A549 (cell line): ENCODE measurements at regions not wholly inside any gene's neighbourhood (a gene's known extent, or its start where the extent isn't known, plus 50 kb on each side); places are given as distances from the start of the nearest gene placed in this dataset.

ENCODE experiments used
- BHLHE40 ChIP-seq: IDR thresholded peaks from 2 replicates; pipeline ENCODE4 v1.6.1; 2012; ENCODE audit warnings: low read depth, low read length, inconsistent platforms
- CBX8 ChIP-seq: fragments of 200-600 bp; sonication (generic); IDR thresholded peaks from 2 replicates; pipeline ENCODE4 v1.6.1; 2016
- CHD2 ChIP-seq: fragments of 150-350 bp; IDR thresholded peaks from 2 replicates; pipeline ENCODE4 v1.6.1; 2014; ENCODE audit warnings: low read length; ENCODE audit not compliant: partially characterized antibody
- HOXB13 ChIP-seq: fragments of 250-450 bp; sonication (Bioruptor Pico); IDR thresholded peaks from 2 replicates; pipeline ENCODE4 v1.5.0; 2020; ENCODE audit warnings: low read depth, mild to moderate bottlenecking, moderate library complexity
- MAFK ChIP-seq: fragments of 450-650 bp; IDR thresholded peaks from 2 replicates; pipeline ENCODE4 v1.6.1; 2014; ENCODE audit not compliant: partially characterized antibody
- MAZ ChIP-seq: fragments of 150-350 bp; IDR thresholded peaks from 2 replicates; pipeline ENCODE4 v1.6.1; 2014; ENCODE audit warnings: antibody characterized with exemption, low read depth, low read length, borderline replicate concordance
- NR3C1 ChIP-seq: fragments of >200 bp; sonication (Bioruptor Twin); formaldehyde crosslinking; IDR thresholded peaks from 3 replicates; pipeline ENCODE4 v1.6.1; 2017
- POLR2A ChIP-seq: IDR thresholded peaks from 2 replicates; pipeline ENCODE4 v1.6.1; 2012; ENCODE audit warnings: mild to moderate bottlenecking, low read length
- POLR2AphosphoS2 ChIP-seq: conservative IDR thresholded peaks from 2 replicates; pipeline ENCODE4 v1.6.1; 2012; ENCODE audit warnings: low read length, improper control_type of control experiment, inconsistent platforms
- SREBF2 ChIP-seq: fragments of 450-650 bp; IDR thresholded peaks from 2 replicates; pipeline ENCODE4 v1.6.1; 2014; ENCODE audit warnings: mild to moderate bottlenecking, moderate library complexity
- ZNF302 ChIP-seq: fragments of 250-450 bp; sonication (Bioruptor Pico); IDR thresholded peaks from 2 replicates; pipeline ENCODE4 v1.9.0; 2021; ENCODE audit warnings: inconsistent platforms, mild to moderate bottlenecking, moderate library complexity
- TF ChIP-seq, protein P1 (sequence below): fragments of >200 bp; sonication (Bioruptor Twin); formaldehyde crosslinking; IDR thresholded peaks from 3 replicates; pipeline ENCODE4 v1.5.1; 2016
- TF ChIP-seq, protein P2 (sequence below): fragments of 150-350 bp; IDR thresholded peaks from 2 replicates; pipeline ENCODE4 v1.6.1; 2014; ENCODE audit warnings: low read depth, mild to moderate bottlenecking, low read length
- TF ChIP-seq, protein P3 (sequence below): IDR thresholded peaks from 2 replicates; pipeline ENCODE4 v1.6.1; 2012

DNA sequence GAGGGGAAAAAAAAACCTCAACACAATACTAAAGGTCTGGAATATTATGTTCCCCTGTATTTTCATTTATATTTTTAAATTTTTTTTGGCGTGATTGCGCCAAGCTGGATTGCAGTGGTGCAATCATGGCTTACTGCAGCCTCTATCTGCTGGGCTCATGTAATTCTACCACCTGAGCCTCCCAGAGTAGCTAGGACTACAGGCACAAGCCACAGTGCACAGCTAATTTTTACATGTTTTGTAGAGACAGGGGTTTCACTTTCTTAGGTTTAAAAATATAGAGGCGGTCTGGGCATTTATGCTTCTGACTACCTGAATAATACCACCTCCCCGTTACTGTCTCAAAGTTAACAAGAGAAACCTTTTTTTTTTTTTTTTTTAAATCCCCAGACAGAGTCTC, 51.1 kb upstream of the MAP4 start:
- TF ChIP-seq, protein P1, sequence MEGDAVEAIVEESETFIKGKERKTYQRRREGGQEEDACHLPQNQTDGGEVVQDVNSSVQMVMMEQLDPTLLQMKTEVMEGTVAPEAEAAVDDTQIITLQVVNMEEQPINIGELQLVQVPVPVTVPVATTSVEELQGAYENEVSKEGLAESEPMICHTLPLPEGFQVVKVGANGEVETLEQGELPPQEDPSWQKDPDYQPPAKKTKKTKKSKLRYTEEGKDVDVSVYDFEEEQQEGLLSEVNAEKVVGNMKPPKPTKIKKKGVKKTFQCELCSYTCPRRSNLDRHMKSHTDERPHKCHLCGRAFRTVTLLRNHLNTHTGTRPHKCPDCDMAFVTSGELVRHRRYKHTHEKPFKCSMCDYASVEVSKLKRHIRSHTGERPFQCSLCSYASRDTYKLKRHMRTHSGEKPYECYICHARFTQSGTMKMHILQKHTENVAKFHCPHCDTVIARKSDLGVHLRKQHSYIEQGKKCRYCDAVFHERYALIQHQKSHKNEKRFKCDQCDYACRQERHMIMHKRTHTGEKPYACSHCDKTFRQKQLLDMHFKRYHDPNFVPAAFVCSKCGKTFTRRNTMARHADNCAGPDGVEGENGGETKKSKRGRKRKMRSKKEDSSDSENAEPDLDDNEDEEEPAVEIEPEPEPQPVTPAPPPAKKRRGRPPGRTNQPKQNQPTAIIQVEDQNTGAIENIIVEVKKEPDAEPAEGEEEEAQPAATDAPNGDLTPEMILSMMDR: no peak
- no peak for TF ChIP-seq CHD2
- TF ChIP-seq, protein P2, sequence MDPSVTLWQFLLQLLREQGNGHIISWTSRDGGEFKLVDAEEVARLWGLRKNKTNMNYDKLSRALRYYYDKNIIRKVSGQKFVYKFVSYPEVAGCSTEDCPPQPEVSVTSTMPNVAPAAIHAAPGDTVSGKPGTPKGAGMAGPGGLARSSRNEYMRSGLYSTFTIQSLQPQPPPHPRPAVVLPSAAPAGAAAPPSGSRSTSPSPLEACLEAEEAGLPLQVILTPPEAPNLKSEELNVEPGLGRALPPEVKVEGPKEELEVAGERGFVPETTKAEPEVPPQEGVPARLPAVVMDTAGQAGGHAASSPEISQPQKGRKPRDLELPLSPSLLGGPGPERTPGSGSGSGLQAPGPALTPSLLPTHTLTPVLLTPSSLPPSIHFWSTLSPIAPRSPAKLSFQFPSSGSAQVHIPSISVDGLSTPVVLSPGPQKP: no peak
- TF ChIP-seq, protein P3, sequence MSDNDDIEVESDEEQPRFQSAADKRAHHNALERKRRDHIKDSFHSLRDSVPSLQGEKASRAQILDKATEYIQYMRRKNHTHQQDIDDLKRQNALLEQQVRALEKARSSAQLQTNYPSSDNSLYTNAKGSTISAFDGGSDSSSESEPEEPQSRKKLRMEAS: no peak
- no peak for TF ChIP-seq BHLHE40
- no peak for TF ChIP-seq POLR2A
- no peak for TF ChIP-seq POLR2AphosphoS2
- TF ChIP-seq SREBF2: no peak
- no peak for TF ChIP-seq MAFK
- no peak for TF ChIP-seq NR3C1
- no peak for TF ChIP-seq HOXB13
- no peak for TF ChIP-seq MAZ
- no peak for TF ChIP-seq CBX8
- TF ChIP-seq ZNF302: no peak
